CD4-positive, alpha-beta memory T cell (primary cell): ENCODE measurements at regions not wholly inside any gene's neighbourhood (a gene's known extent, or its start where the extent isn't known, plus 50 kb on each side); places are given as distances from the start of the nearest gene placed in this dataset.

Source experiments
- CTCF ChIA-PET: fragments of 350-600 bp; sonication (Branson Sonifier 250); formaldehyde crosslinking; loops from one replicate; lab custom pipeline; 2021; ENCODE audit warnings: inconsistent platforms; ENCODE audit not compliant: partially characterized antibody; lab: Charles Lee
- POLR2A ChIA-PET: fragments of 350-600 bp; sonication (Branson Sonifier 250); formaldehyde crosslinking; loops from one replicate; lab custom pipeline; 2021; ENCODE audit not compliant: partially characterized antibody; lab: Charles Lee
- DNase-seq, 5 donors: peaks; one replicate each; pipeline versions ENCODE4 v3.0.0 to v3.0.0-alpha.2; 2020 to 2022; ENCODE audit warnings: mixed read lengths in 1 of 5
- H3K27ac ChIP-seq: one replicate; pipeline ENCODE4 v1.7.0; 2013; ENCODE audit warnings: low read depth, low read length
- H3K27me3 ChIP-seq: 2 replicates; pipeline ENCODE4 v1.7.0; 2013; ENCODE audit warnings: mild to moderate bottlenecking, low read length, moderate library complexity; ENCODE audit not compliant: insufficient read depth
- H3K36me3 ChIP-seq: 2 replicates; pipeline ENCODE4 v1.7.0; 2013; ENCODE audit warnings: mild to moderate bottlenecking, low read length, moderate library complexity; ENCODE audit not compliant: insufficient read depth
- H3K4me1 ChIP-seq: 2 replicates; pipeline ENCODE4 v1.7.0; 2013; ENCODE audit warnings: mild to moderate bottlenecking, low read length, moderate library complexity; ENCODE audit not compliant: insufficient read depth
- H3K4me3 ChIP-seq, 2 donors: one replicate each; pipeline ENCODE4 v1.7.0; 2013; ENCODE audit warnings: low read length in 2 of 2, mild to moderate bottlenecking in 1 of 2
- H3K9me3 ChIP-seq, 2 donors: one replicate each; pipeline ENCODE4 v1.7.0; 2013; ENCODE audit warnings: low read length in 2 of 2, control low read depth in 1 of 2; ENCODE audit not compliant: control insufficient read depth in 1 of 2
- H3K27ac Mint-ChIP-seq, 7 donors: one replicate each; pipeline ENCODE4 v1.8.0; 2020 to 2021; ENCODE audit warnings: mixed read lengths in 7 of 7, mild to moderate bottlenecking in 6 of 7, inconsistent platforms in 3 of 7, moderate library complexity in 3 of 7
- H3K27me3 Mint-ChIP-seq, 2 donors: one replicate each; pipeline ENCODE4 v1.8.0; 2020 to 2021; ENCODE audit warnings: mixed read lengths in 2 of 2
- H3K36me3 Mint-ChIP-seq, 2 donors: one replicate each; pipeline ENCODE4 v1.8.0; 2020 to 2021; ENCODE audit warnings: mixed read lengths in 2 of 2, inconsistent platforms in 1 of 2, mild to moderate bottlenecking in 1 of 2
- H3K4me1 Mint-ChIP-seq, 4 donors: one replicate each; pipeline ENCODE4 v1.8.0; 2020 to 2021; ENCODE audit warnings: mixed read lengths in 4 of 4, mild to moderate bottlenecking in 1 of 4
- H3K4me3 Mint-ChIP-seq, 8 donors: one replicate each; pipeline ENCODE4 v1.8.0; 2020 to 2021; ENCODE audit warnings: mixed read lengths in 8 of 8, mild to moderate bottlenecking in 7 of 8, moderate library complexity in 6 of 8, inconsistent platforms in 3 of 8
- H3K9me3 Mint-ChIP-seq, 8 donors: one replicate each; pipeline ENCODE4 v1.8.0; 2020 to 2021; ENCODE audit warnings: mixed read lengths in 8 of 8, mild to moderate bottlenecking in 5 of 8, inconsistent platforms in 3 of 8, moderate library complexity in 1 of 8
- intact Hi-C: fragments of 100-400 bp; cut with micrococcal nuclease; formaldehyde crosslinking; loops from one replicate; pipeline ENCODE4 v1.15.1; 2023

GRCh38 chr2:183232161-183232865 lies 108.1 kb downstream of the NUP35 start:
- CTCF ChIA-PET, result no interaction called here
- no peaks in the 10 kb centered on the region for H3K36me3 Mint-ChIP-seq
- no peak for DNase-seq

GRCh38 chr2:183242937-183243336 lies 118.7 kb downstream of the NUP35 start:
- no peak overlapping the region for H3K27ac ChIP-seq
- no peaks in the 10 kb centered on the region for H3K4me1 ChIP-seq
- intact Hi-C loops, result no loop called here
- H3K27ac Mint-ChIP-seq, result no peak overlapping the region
- no peak overlapping the region for H3K4me3 ChIP-seq
- H3K4me1 Mint-ChIP-seq, result peaks cover 0 to 2% (median 0%) of the 10 kb centered on the region in 4 donors
- H3K27me3 ChIP-seq, result no peaks in the 10 kb centered on the region
- no peak overlapping the region for H3K4me3 Mint-ChIP-seq
- ChIA-PET POLR2A (no interaction called here), CTCF (interaction anchor here (1.3 to 1.5 kb wide), 2 partner anchors 9 to 47 kb away, joined by 3 read pairs; no protein-coding TSS in a partner anchor)
- H3K36me3 ChIP-seq, result no peaks in the 10 kb centered on the region
- H3K27me3 Mint-ChIP-seq, result no peaks in the 10 kb centered on the region
- H3K9me3 ChIP-seq, result no peaks in the 10 kb centered on the region
- no peaks in the 10 kb centered on the region for H3K36me3 Mint-ChIP-seq
- no peaks in the 10 kb centered on the region for H3K9me3 Mint-ChIP-seq
- DNase-seq, result no peak

More at GRCh38 chr2:183232161-183232865, 108.1 kb downstream of the NUP35 start:
- Mint-ChIP-seq H3K27me3 (no peaks in the 10 kb centered on the region), H3K9me3 (peaks cover 0 to 5% (median under 1%) of the 10 kb centered on the region in 8 donors), H3K27ac (no peak overlapping the region), H3K4me1 (peaks cover 0 to 4% (median 1%) of the 10 kb centered on the region in 4 donors), H3K4me3 (no peak overlapping the region)
- intact Hi-C loops, result no loop called here
- no peak overlapping the region for H3K4me3 ChIP-seq
- H3K4me1 ChIP-seq, result no peaks in the 10 kb centered on the region
- POLR2A ChIA-PET, result no interaction called here
- H3K27ac ChIP-seq, result no peak overlapping the region
- no peaks in the 10 kb centered on the region for H3K9me3 ChIP-seq
- H3K36me3 ChIP-seq, result no peaks in the 10 kb centered on the region
- no peaks in the 10 kb centered on the region for H3K27me3 ChIP-seq

- CTCF ChIA-PET, result interaction anchor here (1.3 to 1.5 kb wide), 2 partner anchors 8 to 48 kb away, joined by 3 read pairs; no protein-coding TSS in a partner anchor
- peaks cover 0 to 2% (median 0%) of the 10 kb centered on the region in 4 donors for H3K4me1 Mint-ChIP-seq
Measured at GRCh38 chr2:183243758-183244157, 119.5 kb downstream of the NUP35 start.

GRCh38 chr2:183244300-183244844 lies 120.1 kb downstream of the NUP35 start:
- Mint-ChIP-seq H3K27me3 (no peaks in the 10 kb centered on the region), H3K4me1 (peaks cover 0 to 2% (median 0%) of the 10 kb centered on the region in 4 donors), H3K36me3 (no peaks in the 10 kb centered on the region), H3K4me3 (no peak overlapping the region), H3K27ac (no peak overlapping the region), H3K9me3 (no peaks in the 10 kb centered on the region)
- H3K27ac ChIP-seq, result no peak overlapping the region
- H3K4me1 ChIP-seq, result no peaks in the 10 kb centered on the region
- POLR2A ChIA-PET, result no interaction called here
- DNase-seq, result no peak
- no peaks in the 10 kb centered on the region for H3K36me3 ChIP-seq
- H3K27me3 ChIP-seq, result no peaks in the 10 kb centered on the region
- CTCF ChIA-PET, result interaction anchor here (1.5 kb wide), 1 partner anchor 8 kb away, joined by 3 read pairs; no protein-coding TSS in a partner anchor
- no peaks in the 10 kb centered on the region for H3K9me3 ChIP-seq
- no peak overlapping the region for H3K4me3 ChIP-seq
- intact Hi-C loops, result no loop called here

More at GRCh38 chr2:183243758-183244157, 119.5 kb downstream of the NUP35 start:
- no peak for DNase-seq
- intact Hi-C loops, result no loop called here
- Histone ChIP-seq H3K27ac (no peak overlapping the region), H3K4me1 (no peaks in the 10 kb centered on the region), H3K27me3 (no peaks in the 10 kb centered on the region), H3K4me3 (no peak overlapping the region), H3K9me3 (no peaks in the 10 kb centered on the region), H3K36me3 (no peaks in the 10 kb centered on the region)
- no peaks in the 10 kb centered on the region for H3K27me3 Mint-ChIP-seq
- H3K27ac Mint-ChIP-seq, result no peak overlapping the region
- POLR2A ChIA-PET, result no interaction called here
- H3K36me3 Mint-ChIP-seq, result no peaks in the 10 kb centered on the region
- H3K9me3 Mint-ChIP-seq, result no peaks in the 10 kb centered on the region
- H3K4me3 Mint-ChIP-seq, result no peak overlapping the region

- Mint-ChIP-seq H3K9me3 (no peaks in the 10 kb centered on the region), H3K27me3 (no peaks in the 10 kb centered on the region), H3K4me3 (no peak overlapping the region), H3K36me3 (no peaks in the 10 kb centered on the region), H3K4me1 (no peaks in the 10 kb centered on the region), H3K27ac (no peak overlapping the region)
- H3K27ac ChIP-seq, result no peak overlapping the region
- no peaks in the 10 kb centered on the region for H3K27me3 ChIP-seq
- intact Hi-C loops, result no loop called here
- H3K36me3 ChIP-seq, result no peaks in the 10 kb centered on the region
- H3K4me1 ChIP-seq, result no peaks in the 10 kb centered on the region
- H3K4me3 ChIP-seq, result no peak overlapping the region
- no peaks in the 10 kb centered on the region for H3K9me3 ChIP-seq
- ChIA-PET CTCF (interaction anchor here (0.8 to 1.8 kb wide), 5 partner anchors 8 to 21 kb away, joined by 3 to 4 read pairs (median 3); no protein-coding TSS in a partner anchor), POLR2A (no interaction called here)
- DNase-seq, result peak in 1 of 5 donors; percentile 6
Measured at GRCh38 chr2:183248866-183249567, 124.8 kb downstream of the NUP35 start.

- no peaks in the 10 kb centered on the region for H3K27me3 ChIP-seq
- peaks cover 0 to 2% of the 10 kb centered on the region in 2 donors for H3K27me3 Mint-ChIP-seq
- no peak for DNase-seq
- intact Hi-C loops, result no loop called here
- H3K9me3 ChIP-seq, result no peaks in the 10 kb centered on the region
- POLR2A ChIA-PET, result no interaction called here
- H3K4me3 ChIP-seq, result no peak overlapping the region
- H3K4me1 ChIP-seq, result no peaks in the 10 kb centered on the region
- CTCF ChIA-PET, result no interaction called here
- H3K27ac ChIP-seq, result no peak overlapping the region
- H3K27ac Mint-ChIP-seq, result no peak overlapping the region
- H3K4me1 Mint-ChIP-seq, result no peaks in the 10 kb centered on the region
- no peaks in the 10 kb centered on the region for H3K9me3 Mint-ChIP-seq
- no peaks in the 10 kb centered on the region for H3K36me3 Mint-ChIP-seq
- no peak overlapping the region for H3K4me3 Mint-ChIP-seq
- H3K36me3 ChIP-seq, result no peaks in the 10 kb centered on the region
Measured at GRCh38 chr2:183250061-183250460, 125.8 kb downstream of the NUP35 start.

- H3K36me3 ChIP-seq, result no peaks in the 10 kb centered on the region
- no peak overlapping the region for H3K27ac Mint-ChIP-seq
- H3K4me1 Mint-ChIP-seq, result no peaks in the 10 kb centered on the region
- peaks cover 0 to 2% of the 10 kb centered on the region in 2 donors for H3K27me3 Mint-ChIP-seq
- H3K9me3 Mint-ChIP-seq, result no peaks in the 10 kb centered on the region
- no peak for DNase-seq
- ChIA-PET CTCF (no interaction called here), POLR2A (no interaction called here)
- no peaks in the 10 kb centered on the region for H3K27me3 ChIP-seq
- no peak overlapping the region for H3K4me3 Mint-ChIP-seq
- H3K4me1 ChIP-seq, result no peaks in the 10 kb centered on the region
- no peak overlapping the region for H3K4me3 ChIP-seq
- H3K27ac ChIP-seq, result no peak overlapping the region
- intact Hi-C loops, result no loop called here
- H3K9me3 ChIP-seq, result no peaks in the 10 kb centered on the region
- no peaks in the 10 kb centered on the region for H3K36me3 Mint-ChIP-seq
Measured at GRCh38 chr2:183250472-183250871, 126.2 kb downstream of the NUP35 start.
